ENCODE measurements at regions not wholly inside any gene's neighbourhood (a gene's known extent, or its start where the extent isn't known, plus 50 kb on each side); places are given as distances from the start of the nearest gene placed in this dataset.
"Not testable (repeated sequence)": the region's sequence is repeated elsewhere in the genome, so short reads cannot be mapped to it uniquely, and the experiment has no call there.

DNA sequence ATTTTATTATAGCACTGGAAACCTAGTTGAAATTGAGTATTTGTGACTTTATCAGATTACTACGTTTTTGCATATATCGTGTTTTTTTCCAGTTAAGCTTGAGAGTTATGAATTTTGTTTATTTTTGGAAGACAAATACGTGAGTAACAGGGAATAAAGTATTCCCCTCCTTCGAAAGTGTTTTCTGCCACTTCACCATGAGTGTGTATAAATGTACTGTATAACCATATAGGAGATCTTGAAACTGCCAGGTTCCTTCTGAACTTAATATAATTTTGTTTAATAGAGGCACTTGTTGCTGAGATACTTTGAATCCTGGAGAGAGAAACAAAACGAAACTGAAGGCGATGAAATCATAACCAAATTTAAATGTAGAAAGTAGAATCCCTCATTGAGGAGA lies 1004.4 kb upstream of the ZEB2 start:
- DNase-seq = no peak

DNA sequence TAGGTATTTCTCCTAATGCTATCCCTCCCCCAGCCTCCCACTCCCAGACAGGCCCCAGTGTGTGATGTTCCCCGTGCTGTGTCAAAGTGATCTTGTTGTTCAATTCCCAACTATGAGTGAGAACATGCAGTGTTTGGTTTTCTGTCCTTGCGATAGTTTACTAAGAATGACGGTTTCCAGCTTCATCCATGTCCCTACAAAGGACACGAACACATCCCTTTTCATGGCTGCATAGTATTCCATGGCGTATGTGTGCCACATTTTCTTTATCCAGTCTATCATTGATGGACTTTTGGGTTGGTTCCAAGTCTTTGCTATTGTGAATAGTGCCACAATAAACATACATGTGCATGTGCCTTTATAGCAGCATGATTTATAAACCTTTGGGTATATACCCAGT lies 999.3 kb upstream of the ZEB2 start:
- DNase-seq = not testable (repeated sequence)

DNA sequence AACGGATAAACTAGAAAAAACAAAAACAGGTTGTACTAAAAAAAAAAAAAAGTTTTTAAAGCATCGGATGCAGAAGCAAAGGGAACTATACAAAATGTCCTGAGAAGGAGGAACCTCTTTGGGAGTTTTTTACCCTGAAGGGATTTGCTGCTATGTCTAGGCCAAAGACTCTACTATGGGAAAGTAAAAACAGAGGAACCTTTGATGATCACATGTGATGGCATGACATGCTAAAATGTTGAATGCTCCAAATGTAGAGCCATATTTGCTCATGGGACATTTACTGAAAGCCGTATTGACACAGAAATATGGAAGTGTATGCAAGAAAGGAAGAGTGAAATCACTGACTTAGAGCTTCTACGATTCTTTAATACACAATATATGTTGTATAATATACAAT lies 992.0 kb upstream of the ZEB2 start:
- no peak for DNase-seq

DNA sequence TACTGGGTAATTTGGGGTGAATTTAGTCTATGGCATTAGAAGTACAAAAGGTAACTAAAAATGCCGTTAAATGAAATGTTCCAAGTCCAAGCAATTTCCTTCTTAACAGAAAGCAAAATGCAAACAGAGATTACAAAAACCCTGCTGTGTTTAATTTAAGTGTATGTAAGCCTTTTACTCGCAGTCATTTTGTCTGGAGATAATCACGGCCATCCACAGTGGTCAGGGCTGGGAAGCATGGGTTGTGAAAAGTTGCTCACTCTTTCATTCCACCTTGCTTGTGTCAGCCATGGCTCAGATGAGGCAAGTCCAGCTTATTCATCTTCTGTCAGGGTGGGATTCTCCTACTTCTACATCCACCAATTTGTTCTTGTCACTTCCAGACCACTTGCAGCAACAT lies 983.6 kb upstream of the ZEB2 start:
- no peak for DNase-seq

DNA sequence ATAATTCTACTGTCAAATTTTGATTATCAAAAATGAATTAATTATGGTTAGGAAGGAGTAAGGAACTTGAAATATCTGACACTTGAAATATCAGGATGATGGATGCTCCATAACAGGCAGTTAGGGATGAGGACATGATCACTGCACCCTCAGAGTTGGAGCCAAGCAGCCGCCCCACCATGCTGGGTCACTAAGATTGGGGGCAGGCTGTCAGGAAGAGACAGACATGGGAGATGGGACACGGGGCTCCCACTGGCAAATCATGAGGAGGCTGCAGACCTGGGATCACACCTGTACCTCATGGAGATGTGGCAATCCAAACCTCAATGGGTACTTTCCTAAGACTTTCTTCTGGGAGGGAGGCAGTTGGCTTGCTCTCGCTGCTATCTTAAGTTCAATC lies 982.0 kb upstream of the ZEB2 start:
- DNase-seq = no peak

DNA sequence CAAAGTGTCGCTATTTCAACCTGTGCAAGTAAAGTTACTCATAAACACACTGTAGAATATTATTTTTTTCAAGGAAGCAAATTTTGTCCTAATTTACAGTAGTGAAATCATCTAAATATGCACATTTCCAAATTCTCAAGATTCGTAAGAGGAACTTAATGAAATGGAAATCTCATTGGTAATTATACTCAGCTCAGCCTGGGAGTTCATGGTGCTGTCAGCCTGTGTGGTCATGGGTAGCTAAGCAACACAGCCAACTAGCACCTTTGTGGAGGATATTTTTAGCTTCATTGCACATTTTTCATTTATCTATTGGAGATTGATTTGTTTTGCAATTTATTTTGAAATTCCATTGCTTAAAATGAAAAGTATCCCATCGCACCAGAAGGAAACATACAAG lies 975.7 kb upstream of the ZEB2 start:
- DNase-seq = no peak

DNA sequence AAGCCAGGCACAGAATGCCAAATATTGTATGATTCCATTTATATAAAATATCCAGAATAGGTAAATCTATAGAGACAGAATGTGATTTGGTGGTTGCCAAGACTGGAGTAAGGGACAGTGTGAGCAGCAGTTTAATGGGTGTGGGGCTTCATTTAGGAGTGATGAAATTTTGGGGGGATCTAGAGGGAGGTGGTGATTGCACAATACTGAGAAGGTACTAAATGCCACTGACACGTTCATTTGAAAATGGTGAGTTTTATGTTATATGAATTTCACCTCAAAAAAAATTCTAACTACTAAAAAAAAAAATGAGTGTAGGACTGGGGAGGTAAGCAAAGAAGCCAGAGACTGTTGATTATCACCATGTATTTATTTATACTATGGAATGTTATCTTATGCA lies 974.5 kb upstream of the ZEB2 start:
- DNase-seq = no peak

DNA sequence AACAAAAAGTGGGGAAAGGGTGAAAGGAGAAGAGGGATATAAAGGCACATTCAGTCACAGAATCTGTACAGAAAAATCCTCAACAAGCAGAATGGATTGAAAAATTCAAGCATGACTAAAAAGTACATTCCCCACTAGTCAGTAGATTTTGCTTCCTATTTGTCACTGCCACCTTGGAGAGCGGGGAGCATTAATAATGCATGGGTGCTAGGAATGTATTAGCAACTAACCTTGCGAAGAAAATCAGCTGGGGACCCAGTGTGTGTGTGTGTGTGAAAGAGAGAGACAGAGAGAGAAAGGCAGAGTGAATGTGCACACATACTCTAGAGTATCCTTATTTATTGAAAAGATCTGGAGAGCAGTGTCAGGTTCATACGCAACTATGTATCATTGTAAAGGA lies 968.7 kb upstream of the ZEB2 start:
- no peak for DNase-seq

DNA sequence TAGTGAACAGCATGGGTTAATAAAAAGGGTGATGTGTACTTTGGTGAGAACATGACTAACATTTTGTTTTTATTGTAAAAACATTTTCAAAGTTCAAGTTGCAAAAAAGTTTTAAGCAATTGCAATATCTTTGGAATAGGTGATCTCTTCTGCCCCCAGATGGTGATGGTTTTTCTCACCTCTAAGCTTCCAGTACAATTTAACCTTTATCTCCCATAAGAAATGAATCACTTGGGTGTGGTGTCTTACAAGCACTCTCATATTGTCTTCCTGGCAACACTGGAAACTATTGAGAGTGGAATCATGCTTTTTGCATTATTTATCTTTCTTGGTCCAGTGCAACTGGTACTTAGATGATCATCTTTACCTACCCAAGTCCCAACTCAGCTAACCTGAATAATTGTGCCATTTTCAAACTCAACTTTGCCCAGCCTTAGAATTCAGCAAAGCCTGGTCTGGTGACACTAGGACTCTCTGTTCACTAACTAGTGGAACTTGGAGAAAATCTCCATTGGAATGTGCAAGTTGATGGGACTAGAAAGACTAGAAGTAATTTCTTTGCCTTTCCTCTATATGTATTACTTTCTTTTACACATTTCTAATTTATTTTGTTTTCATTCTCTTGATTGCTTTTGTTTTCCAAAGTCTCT lies 964.7 kb upstream of the ZEB2 start:
- DNase-seq = peak in 1 of 3 donors; percentile 9

DNA sequence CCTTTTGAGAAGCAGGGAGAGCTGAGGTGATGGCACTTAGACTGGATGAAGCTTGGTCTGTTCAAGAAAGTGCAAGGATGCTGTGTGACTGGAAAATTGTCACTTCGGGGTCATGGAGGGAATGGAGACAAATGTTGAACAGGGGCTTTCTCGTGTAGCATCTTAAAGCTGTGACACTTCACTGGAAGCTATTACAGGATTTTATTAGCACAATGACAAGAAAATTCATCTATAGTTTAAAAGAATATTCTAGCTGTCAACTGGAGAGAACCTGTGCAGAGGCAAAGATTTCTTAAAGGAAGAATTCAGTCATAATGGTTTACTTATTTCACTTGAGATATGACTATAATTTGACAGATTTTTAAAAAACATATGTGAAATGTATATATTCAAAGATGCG lies 963.9 kb upstream of the ZEB2 start:
- DNase-seq = no peak

DNA sequence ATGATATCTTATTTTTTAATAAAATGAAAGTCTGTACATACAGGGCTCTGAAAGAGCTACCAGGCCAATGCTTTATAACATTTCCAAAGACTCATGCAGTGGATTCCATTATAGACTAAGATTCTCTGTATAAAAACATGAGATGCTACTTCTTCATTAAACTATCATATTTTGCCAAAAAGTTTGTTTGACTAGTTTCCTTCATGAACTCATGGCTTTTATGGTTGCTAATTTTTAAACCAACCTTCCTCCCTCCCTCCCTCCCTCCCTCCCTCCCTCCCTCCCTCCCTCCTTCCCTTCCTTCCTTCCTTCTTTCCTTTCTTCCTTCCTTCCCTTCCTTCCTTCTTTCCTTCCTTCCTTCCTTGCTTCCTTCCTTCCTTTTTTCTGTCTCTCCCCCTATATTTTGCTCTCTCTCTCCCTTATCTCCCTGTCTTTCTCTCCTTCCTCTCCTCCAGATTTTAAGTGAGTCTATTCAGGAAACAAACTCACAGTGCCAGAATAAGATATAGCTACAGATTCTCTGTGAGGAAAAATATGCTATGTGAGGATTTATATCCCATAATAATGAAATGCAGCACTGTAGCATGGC lies 961.5 kb upstream of the ZEB2 start:
- DNase-seq = no peak

DNA sequence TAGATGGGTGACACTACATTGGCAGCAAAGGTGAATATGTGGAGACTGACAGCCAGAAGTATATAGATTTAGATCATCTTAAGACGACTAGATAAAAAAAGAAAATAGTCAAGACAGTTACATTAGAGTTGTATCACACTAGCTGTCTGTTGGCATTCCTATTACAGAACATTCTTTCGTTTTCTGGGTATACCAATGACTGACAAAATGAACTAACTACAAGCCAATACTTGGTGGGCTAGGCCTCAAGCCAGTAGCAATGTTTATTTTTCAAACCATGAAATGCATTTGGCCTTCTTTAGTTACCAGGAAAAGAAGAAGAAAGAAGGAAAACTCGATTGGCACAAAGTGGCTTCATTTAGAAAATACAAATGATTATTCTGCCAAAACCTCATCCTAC lies 944.9 kb upstream of the ZEB2 start:
- DNase-seq = no peak

DNA sequence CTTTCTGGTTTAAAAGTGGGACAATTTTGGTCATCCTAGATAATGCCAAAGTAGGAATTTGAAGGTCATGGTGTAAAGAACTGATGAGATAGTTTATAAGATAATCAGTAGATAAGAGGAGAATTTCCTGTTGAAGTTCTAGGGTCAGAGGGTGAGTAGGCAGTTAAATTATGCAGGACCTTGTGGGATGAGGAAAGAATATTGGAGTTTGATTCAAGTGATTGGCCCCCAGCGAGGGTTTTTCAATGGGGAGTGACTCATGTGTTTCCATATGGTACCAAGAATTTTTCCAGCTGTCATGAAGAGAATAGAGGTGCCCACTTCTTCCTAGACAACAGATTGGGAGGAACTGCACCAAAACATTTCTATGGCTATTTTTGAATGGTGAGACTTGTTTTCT lies 940.2 kb upstream of the ZEB2 start:
- DNase-seq = no peak

DNA sequence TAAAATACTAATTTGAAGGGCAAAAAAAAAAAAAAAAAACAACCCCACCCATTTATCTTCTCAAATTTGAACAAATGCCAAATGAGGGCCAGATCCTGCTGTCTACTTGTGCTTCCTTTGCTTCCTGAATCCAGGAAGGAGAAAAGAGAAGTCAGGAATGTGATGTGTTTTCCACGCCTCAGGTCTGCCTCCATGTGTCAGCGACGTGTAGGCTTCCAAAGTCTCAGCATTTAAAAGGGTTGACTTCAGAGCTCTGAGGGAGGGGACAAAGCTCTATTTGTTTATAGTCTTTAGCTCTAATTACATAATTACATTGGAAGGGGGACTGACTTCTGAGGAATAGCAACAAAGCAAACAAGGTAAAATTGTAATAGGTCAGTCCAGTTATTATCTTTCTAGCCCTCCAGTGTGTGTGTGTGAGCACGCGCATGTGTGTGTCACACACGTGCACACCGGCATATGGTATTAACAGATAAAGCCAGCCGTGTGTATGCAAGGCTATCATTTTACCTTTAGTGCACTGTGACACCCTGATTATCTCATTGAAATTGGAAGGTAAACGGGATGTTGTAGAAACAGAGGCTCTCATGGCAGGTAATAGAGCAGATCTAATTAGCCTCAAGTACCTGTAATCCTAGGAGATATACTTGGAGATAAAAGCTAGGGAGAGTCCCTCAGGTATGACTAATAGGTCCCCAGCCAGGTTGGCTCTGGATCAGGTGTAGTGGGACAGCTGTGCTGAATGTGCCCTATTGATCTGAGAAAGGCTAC lies 911.4 kb upstream of the ZEB2 start:
- DNase-seq = no peak

DNA sequence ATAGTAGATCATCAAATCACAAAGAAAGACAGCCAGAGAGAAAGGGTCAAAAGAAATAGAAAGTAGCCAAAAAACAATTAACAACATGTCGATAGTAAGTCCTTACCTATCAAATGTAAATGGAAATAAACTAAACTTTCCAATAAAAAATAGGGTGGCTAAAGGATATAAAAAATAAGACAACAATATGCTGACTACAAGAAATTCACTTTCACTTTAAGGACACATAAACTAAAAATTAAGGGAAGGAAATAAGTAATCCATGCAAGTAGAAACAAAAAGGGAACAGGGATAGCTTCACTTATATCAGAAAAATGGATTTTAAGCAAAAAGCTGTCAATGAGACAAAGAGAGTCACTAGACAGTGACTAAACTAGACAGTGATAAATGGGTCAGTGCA lies 903.9 kb upstream of the ZEB2 start:
- peak in 2 of 3 donors; percentile 28 to 45 for DNase-seq

DNA sequence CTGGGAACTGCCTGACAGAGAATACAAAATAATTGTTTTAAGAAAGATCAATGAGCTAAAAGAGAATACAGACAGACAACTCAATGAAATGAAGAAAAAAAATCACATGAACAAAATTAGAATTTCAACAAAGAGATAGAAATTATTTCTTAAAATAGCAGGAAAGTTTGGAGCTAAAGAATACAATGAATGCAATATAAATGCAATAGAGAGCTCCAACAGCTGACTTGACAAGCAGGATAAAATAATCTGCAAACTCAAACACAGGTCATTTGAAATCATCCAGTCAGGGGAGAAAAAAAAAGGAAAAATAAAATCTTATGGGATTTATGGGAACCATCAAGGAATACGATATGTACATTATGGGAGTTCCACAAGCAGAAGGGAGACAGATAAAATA lies 902.7 kb upstream of the ZEB2 start:
- no peak for DNase-seq

DNA sequence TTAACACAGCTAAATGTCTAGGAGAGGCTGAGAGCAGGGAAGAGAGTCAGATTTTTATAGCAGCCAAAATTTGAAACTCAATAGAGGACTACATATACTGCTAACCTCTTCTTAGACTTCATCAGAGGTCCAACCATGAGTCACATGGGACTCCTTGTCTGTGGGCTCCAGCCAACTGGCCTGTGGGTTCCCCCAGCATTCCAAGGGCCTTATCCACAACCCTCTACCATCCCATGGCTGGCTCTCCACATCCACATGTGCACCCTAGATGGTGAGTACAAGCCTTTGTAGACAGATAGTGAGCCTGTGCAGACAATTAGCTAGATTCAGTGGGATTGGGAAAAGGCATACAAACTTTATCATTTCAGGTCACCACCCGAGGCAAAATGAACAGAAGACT lies 901.9 kb upstream of the ZEB2 start:
- no peak for DNase-seq

DNA sequence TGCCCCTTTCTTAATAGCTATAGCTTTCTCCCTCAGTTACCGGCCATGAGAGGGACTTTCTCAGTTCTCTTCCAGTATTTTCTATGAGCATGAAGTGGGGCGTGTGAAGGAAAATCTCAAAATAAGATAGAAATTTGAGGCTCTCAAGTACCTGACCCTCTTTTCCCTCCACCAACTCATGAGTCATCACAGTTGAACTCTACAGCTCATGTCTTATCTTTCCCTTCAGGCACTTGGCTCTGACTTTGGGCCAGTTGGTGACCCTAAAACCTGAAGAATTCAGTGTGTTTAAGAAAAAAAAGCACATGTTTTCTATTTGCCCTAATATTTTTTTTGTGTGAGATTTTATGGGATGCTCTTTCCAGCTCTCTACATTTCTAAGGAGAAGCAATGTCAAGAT lies 896.7 kb upstream of the ZEB2 start:
- DNase-seq = no peak

DNA sequence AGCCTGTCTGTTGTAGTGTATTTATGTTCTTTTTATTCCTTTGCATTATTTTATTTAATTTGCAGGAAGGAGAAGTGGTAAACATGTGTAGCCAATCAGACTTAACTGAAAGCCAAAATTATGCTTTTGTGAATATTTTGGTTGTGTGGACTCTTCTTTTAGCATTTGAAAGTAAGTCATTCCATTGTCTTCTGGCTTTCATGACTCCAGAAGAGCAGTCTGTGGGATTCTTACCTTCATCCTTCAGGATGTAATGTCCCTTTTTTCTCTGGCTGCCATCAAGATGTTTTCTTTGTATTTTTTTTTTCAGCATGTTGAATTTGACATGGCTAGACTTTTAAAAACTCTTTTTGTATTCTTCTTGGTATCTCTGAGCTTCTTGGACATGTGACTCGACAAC lies 895.2 kb upstream of the ZEB2 start:
- no peak for DNase-seq

DNA sequence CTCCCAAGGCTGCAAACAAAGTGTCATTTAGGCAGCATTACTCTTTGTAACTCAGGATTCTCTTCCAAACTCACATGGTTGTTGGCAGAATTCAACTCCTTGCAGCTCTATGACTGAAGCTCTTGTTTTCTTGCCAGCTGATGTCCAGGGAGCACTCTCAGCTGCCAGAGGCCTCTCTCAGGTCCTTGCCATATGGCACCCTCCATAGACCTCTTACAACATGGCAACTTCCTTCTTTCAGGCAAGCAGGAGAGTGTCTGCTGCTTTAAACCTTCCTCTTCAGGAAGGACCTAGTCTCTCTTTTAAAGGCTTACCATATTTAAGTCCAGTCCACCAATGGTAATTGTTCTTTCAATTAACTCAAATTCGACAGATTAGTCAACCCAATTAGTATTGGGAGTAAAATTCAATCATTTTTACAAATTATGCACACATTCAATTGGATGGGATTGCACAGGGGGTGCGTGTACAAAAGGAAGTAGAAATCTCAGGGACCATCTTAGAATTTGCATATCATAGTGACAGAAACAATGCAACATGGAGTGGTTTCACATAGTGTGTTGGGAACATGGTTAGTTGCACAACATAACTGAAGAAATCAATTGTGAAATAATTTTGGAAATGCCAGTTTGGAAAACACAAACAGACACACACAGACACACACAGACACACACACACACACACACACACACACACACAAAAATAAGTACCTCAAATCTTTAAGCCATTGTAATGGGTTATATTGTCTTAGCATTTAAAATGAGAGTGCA lies 893.5 kb upstream of the ZEB2 start:
- peak in 1 of 3 donors; percentile 33 for DNase-seq

DNA sequence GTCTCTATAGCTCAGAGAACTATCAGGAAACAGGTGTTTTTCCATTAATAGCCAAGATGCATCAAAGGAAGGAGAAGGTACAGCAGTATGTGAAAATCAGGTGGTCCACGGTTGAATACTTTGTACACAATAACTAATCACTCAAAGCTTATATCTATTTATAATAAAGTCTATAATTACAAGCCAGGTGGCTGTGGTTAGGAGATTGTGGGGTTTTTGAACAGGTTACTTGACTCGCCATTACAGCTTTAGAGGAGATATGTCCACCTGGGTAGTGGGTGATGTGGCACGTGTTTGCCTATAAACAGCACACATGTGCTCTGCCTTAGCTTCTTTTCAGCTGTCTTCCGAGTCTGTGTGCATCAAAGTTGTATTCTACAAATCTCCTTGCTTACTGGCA lies 892.2 kb upstream of the ZEB2 start:
- DNase-seq = no peak

DNA sequence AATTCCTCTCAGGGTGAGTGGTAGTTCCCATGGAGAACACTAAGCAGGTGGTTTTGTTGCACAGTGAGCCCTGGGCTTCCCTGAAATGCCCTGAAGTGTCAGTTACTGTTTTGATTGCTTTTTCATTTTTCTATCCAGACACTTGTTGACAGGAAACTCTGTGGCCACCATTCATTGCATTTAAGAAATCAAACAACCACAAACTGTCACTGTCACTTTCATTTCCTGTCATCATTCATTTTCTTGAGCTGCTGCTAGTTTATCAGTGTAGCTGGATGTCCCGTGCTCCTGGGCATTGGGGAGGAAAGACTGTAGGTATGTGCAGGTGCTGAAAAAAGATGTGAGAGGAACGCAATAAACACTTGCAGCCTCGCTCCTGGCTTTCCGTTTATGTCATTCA lies 891.6 kb upstream of the ZEB2 start:
- peak in 2 of 3 donors; percentile 4 to 36 for DNase-seq

DNA sequence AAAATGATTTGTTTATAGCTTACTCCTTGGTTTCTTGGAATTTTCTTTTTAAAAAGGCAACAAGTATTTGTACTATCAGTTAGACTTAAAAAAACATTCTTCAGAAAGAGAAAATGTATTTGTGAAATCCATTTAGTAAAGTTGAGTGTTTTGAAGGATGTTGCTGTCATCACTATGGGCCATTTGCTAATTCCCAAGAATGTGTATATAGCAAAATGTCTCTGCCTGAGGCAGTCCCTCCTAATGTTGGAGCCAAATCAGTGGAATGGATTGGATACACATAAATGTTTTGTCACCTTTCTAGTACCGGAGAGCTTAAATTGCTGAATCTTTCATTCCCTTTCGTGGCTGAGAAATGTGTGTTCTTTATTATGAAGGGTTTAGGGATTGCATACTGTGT lies 890.2 kb upstream of the ZEB2 start:
- no peak for DNase-seq

DNA sequence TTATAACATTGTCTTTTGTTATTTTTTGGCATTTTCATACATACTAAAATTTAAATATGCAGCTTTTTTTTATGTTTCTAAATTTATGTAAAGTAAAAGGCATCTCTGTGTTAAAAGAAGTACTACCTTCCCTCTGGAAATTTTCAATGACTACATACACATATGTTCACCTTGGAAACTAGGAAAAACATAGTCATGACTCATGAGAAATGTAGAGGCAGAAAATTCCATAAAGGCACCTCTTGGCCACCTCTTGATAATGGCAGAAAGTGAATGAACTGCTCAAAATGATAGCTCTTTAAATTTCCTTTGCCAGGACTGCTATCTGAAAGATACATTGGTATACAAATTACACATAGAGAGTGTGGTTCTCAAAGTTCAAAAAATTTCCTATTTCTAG lies 889.1 kb upstream of the ZEB2 start:
- no peak for DNase-seq

All from suppressor macrophage treated with lipopolysaccharide for 1 hour (primary cell).